Ramos (cell line): ENCODE measurements at regions not wholly inside any gene's neighbourhood (a gene's known extent, or its start where the extent isn't known, plus 50 kb on each side); places are given as distances from the start of the nearest gene placed in this dataset.

Experiments used
- in situ Hi-C: fragments of 300-500 bp; cut with MboI; formaldehyde crosslinking; loops from one replicate; pipeline ENCODE4 v1.14.3; 2022; ENCODE audit warnings: low sequenced_read_pairs; ENCODE audit not compliant: unreplicated experiment

DNA sequence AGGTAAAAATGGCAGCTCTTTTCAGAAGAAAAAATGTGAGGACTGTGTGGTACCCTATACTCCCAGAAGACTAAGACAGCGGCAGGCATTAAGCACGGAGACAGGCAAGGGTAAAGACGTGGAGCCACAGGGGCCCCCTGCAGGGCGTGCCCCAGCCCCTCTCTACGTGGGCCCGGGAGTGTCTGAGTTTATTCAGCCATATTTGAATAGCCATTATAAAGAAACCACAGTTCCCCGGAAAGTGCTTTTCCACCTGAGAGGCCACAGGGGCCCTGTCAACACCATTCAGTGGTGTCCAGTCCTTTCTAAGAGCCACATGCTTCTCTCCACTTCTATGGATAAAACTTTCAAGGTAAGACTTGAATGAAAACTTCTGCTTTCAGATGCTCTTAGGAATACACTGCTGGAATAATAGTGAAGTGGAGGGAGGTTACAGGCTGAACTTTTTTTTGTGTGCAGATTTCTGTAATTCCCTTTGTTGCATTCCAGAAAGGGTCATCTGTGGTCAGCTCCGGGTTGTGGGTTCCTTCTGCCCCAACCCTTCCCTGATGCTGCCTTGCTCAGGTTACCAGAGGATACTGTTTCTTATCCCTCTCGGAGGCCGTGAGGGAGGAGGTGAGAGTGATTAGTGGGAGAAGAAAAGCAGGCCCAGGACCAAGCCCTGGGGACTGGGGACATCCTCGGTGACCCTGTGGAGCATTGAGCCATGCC, 58.4 kb downstream of the SLC25A47 start:
- in situ Hi-C loops, result loop anchor here (10.0 kb wide), 2 partner anchors 263 to 397 kb away; no protein-coding TSS in a partner anchor

- in situ Hi-C loops, result loop anchor here (10.0 kb wide), 2 partner anchors 263 to 397 kb away; no protein-coding TSS in a partner anchor
Measured at GRCh38 chr14:100382106-100382455, 58.9 kb downstream of the SLC25A47 start.

GRCh38 chr14:100383727-100384158, 60.6 kb downstream of the SLC25A47 start:
- in situ Hi-C loops, result loop anchor here (10.0 kb wide), 2 partner anchors 261 to 399 kb away; no protein-coding TSS in a partner anchor

- in situ Hi-C loops, result loop anchor here (10.0 kb wide), 2 partner anchors 261 to 399 kb away; no protein-coding TSS in a partner anchor
Measured at GRCh38 chr14:100384277-100384676, 61.1 kb downstream of the SLC25A47 start.

- in situ Hi-C loops, result loop anchor here (10.0 kb wide), 2 partner anchors 260 to 400 kb away; no protein-coding TSS in a partner anchor
Measured at GRCh38 chr14:100384819-100385813, 62.0 kb downstream of the SLC25A47 start.

DNA sequence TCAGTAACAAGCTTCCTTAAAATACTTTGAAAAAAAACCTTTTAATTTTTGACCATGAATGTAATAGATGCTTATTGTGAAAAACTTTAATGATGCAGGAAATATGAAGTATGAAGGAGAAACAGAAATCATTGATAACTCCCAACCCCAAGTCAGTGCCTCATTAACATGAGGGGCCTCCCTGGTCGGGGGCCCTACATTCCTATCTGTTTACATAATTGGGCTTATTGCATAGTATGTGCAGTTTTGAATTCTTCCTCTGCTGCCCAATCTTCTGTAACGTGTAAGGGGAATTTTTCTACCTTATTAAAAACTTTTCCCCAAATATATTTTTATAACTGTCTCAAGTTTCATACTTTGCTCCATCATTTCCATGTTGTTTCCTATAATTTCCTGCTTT, 63.0 kb downstream of the SLC25A47 start:
- in situ Hi-C loops, result loop anchor here (10.0 kb wide), 2 partner anchors 259 to 401 kb away; no protein-coding TSS in a partner anchor

DNA sequence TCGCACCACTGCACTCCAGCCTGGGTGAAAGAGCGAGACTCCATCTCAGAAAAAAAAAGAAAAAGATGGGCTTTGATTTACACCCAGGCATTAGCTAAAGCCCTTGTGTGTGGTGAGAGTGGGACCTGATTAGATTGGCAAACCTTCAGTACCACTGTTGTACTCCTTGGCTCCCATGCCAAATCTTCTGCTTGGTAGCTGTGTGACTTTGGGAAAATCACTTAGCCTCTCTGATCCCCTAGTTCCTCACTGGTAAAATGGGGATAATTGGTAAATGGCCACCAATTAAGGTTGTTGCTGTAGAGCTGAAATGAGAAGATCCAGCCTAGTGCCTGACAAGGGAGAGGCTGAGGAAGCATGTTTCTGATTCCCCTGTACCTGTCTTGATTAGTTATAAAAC, 63.7 kb downstream of the SLC25A47 start:
- in situ Hi-C loops, result loop anchor here (10.0 kb wide), 2 partner anchors 258 to 402 kb away; no protein-coding TSS in a partner anchor

- in situ Hi-C loops, result loop anchor here (10.0 kb wide), 2 partner anchors 257 to 403 kb away; no protein-coding TSS in a partner anchor
Measured at GRCh38 chr14:100387450-100387849, 64.3 kb downstream of the SLC25A47 start.

DNA sequence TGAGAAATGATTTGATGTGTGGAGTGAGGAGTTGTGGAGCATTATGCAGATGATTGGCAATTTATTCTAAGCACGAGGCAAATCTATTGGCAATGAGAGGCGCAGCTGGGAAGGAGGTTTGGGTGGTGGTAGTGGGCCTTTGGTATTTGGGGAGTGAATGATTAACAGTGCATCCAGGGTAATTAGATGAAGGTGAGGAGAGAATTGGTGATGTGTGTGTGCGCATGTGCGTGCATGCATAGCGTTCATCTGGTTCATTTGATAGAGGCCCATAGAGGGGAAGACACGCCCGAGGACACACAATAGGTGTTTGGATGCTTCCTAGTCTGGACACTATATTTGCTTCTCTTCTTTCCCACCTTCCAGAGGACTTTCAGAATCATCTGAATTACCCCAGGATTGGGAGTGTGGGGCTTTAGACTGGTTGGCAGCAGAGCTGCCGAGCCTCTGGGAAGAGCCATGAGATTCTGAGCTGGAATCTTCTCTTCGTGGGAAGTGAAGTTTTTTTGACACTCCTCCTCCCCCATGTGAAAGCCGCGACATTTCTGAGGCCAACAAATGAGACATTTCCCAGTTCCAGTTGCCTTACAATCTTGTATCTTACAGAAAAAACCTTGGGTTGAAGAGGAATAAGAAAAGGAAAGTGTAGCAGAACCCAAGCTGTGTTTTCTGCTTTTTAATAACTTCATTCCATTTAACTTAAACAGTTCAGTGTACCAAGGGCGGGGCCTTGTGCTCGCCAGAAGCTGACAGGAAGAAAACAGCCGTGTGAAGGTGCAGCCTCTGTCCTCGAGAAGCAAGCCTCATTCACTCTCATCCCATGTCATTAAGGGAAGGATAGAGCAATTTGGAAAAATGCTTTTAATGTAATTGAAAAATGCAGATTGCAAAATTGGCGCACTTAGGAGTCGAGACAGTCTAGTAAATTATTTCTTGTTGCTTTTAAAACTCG, 65.2 kb downstream of the SLC25A47 start:
- in situ Hi-C loops, result loop anchor here (10.0 kb wide), 2 partner anchors 256 to 404 kb away; no protein-coding TSS in a partner anchor

GRCh38 chr14:100389497-100390104, 66.5 kb downstream of the SLC25A47 start:
- in situ Hi-C loops, result loop anchor here (10.0 kb wide), 2 partner anchors 255 to 405 kb away; no protein-coding TSS in a partner anchor

- in situ Hi-C loops, result no loop called here
Measured at GRCh38 chr14:100391173-100391572, 68.0 kb downstream of the SLC25A47 start.

- in situ Hi-C loops, result no loop called here
Measured at GRCh38 chr14:100391724-100392123, 68.6 kb downstream of the SLC25A47 start.

GRCh38 chr14:100392356-100392755, 69.2 kb downstream of the SLC25A47 start:
- in situ Hi-C loops, result no loop called here

DNA sequence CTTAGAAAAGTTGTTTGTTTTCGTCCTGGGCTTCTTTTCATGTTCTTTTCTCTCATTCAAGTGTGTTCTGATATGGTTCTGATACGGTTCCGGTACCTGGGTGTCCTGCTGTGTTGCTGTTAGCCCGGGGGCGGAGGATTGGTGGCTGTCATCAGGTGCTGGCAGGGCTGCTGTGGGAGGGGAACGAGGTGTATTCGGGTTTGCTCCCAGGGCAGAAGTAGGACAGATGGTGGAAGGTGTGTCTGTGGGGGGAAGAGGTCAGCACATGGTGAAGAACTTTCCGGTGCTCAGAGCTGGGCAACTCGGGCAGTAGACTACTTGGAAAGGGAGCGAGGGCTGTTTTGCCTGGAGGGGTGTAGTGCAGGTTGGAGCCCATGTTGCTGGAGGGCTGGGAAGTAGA, 70.2 kb downstream of the SLC25A47 start:
- in situ Hi-C loops, result no loop called here

DNA sequence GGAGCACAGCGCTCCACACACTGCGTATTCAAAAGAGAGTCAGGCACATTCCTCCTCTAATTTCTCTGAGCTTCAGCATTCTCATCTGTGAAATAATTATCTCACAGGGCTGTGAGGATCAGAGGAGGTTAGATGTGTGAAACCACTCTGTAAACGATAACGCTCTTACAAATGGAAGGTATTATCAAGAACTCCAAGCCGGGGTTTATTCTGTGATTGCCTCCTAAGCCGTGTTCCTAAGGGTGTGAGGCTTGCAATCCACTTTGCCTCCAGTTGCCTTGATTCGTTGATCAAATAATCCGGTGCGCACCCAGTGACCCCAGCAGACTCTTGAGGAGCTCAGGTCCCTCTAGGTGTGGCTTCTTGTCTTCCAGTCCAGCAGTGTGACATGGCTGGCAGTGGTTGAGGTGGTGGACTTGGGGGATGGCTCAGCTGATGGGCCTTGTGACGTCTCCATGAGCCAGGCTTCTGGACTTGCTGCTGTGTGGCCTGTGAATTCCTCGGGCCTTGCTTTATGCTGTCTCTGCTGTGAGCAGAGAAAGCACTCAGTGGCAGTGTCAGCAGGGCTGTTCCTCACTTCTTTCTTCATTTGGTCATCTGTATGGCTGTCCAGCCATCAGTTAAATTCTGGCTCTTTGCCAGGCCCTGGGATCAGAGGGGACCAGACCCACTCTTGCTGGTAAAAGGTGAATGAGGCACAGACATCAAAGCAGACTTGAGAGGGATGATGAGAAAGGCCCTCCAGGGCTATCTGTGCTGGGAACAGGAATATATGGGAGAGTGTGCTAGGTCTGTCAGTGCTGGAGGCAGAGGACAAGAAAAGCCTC, 71.0 kb downstream of the SLC25A47 start:
- in situ Hi-C loops, result no loop called here

- in situ Hi-C loops, result no loop called here
Measured at GRCh38 chr14:100394886-100395672, 71.9 kb downstream of the SLC25A47 start.

DNA sequence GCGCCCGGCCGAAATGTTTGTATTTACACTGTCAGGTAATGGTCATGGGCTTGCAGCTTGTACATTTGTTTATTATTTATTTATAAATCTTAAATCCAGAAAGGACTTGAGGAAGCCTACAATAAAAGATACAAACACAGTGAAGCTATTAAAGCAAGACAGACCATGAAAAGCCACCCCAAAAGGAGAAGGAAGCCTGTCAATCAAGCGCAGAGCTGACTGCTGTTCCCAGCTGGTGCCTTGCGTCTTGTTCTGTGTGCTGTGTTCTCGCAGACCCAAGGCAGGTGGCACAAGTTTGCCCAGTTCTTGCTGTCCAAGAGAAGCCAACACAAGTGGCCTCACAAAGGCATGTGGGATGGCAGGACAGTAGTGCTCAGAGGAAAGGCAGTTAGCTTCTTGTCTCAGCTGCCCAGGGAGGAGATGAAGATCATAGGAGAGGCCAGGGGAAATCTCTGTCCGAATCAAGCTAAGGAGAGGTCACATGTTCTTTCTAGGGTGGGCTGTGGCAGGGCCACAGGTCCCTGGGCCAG, 73.2 kb downstream of the SLC25A47 start:
- in situ Hi-C loops, result no loop called here
